Small intestine (tissue), 7 donors: ENCODE measurements at regions not wholly inside any gene's neighbourhood (a gene's known extent, or its start where the extent isn't known, plus 50 kb on each side); places are given as distances from the start of the nearest gene placed in this dataset.

Experiments used
- DNase-seq, 2 donors: peaks; one replicate each; pipeline versions ENCODE4 v3.0.0 to v3.0.0-alpha.2; 2013
- FAIRE-seq: peaks from 2 replicates; lab custom pipeline; 2012; peaks lifted over from hg19 to GRCh38; lab: Jason Lieb, UNC
- H3K27ac ChIP-seq, 3 donors: one replicate each; pipeline ENCODE4 v1.5.1; 2013; ENCODE audit warnings: low read length in 2 of 3, mild to moderate bottlenecking in 2 of 3, control low read depth in 1 of 3, inconsistent platforms in 1 of 3, low read depth in 1 of 3, moderate library complexity in 1 of 3
- H3K27me3 ChIP-seq, 3 donors: one replicate each; pipeline ENCODE4 v1.6.1; 2013; ENCODE audit warnings: low read length in 3 of 3, inconsistent platforms in 1 of 3; ENCODE audit not compliant: control insufficient read depth in 3 of 3, insufficient read depth in 3 of 3
- H3K36me3 ChIP-seq, 3 donors: one replicate each; pipeline ENCODE4 v1.6.1; 2013; ENCODE audit warnings: low read length in 3 of 3, inconsistent platforms in 1 of 3, low read depth in 1 of 3, mild to moderate bottlenecking in 1 of 3, moderate library complexity in 1 of 3; ENCODE audit not compliant: control insufficient read depth in 3 of 3, insufficient read depth in 2 of 3
- H3K4me1 ChIP-seq, 3 donors: one replicate each; pipeline ENCODE4 v1.6.1; 2013; ENCODE audit warnings: low read length in 2 of 3, inconsistent platforms in 1 of 3, low read depth in 1 of 3, mild to moderate bottlenecking in 1 of 3, moderate library complexity in 1 of 3; ENCODE audit not compliant: control insufficient read depth in 3 of 3, insufficient read depth in 2 of 3
- H3K4me3 ChIP-seq, 3 donors: one replicate each; pipeline ENCODE4 v1.5.1; 2013; ENCODE audit warnings: low read length in 3 of 3, control low read depth in 1 of 3, inconsistent platforms in 1 of 3, low read depth in 1 of 3, mild to moderate bottlenecking in 1 of 3, moderate library complexity in 1 of 3
- H3K9me3 ChIP-seq, 2 donors: one replicate each; pipeline ENCODE4 v1.6.1; 2013; ENCODE audit warnings: low read depth in 1 of 2, low read length in 1 of 2; ENCODE audit not compliant: control insufficient read depth in 2 of 2, insufficient read depth in 1 of 2
- WGBS, 3 donors: extraction: QIAGEN DNeasy Blood & Tissue Kit; methylation state at CpG; one replicate each; pipeline ENCODE4 v1.1.7; 2013; 5-methylcytosine and 5-hydroxymethylcytosine counted together
- donor health status: healthy with polysubstance abuse.
- donor health status: control.
- donor health status: control.
- donor health status: Bipolar disorder and iron deficiency.
- donor health status: healthy.

GRCh38 chr22:47552024-47552423, 789.6 kb downstream of the TBC1D22A start:
- no peaks in the 10 kb centered on the region for H3K9me3 ChIP-seq
- 57 to 75% (median 68%) methylated on average over 3 of the region's 3 CpGs for WGBS, 3 donors
- H3K27ac ChIP-seq, result no peak overlapping the region
- H3K4me3 ChIP-seq, result no peak overlapping the region
- DNase-seq (no peak), FAIRE-seq (no peak)
- no peaks in the 10 kb centered on the region for H3K4me1 ChIP-seq
- no peaks in the 10 kb centered on the region for H3K36me3 ChIP-seq
- no peaks in the 10 kb centered on the region for H3K27me3 ChIP-seq

GRCh38 chr22:47551431-47551775, 789.0 kb downstream of the TBC1D22A start:
- FAIRE-seq, result no peak
- H3K4me3 ChIP-seq, result no peak overlapping the region
- 79 to 85% (median 79%) methylated on average over 7 of the region's 7 CpGs for WGBS, 3 donors
- no peaks in the 10 kb centered on the region for H3K4me1 ChIP-seq
- no peak for DNase-seq
- H3K9me3 ChIP-seq, result peaks cover 0 to under 1% of the 10 kb centered on the region in 2 donors
- no peak overlapping the region for H3K27ac ChIP-seq
- no peaks in the 10 kb centered on the region for H3K27me3 ChIP-seq
- H3K36me3 ChIP-seq, result no peaks in the 10 kb centered on the region

GRCh38 chr22:47550524-47551430, 788.3 kb downstream of the TBC1D22A start:
- Histone ChIP-seq H3K36me3 (no peaks in the 10 kb centered on the region), H3K9me3 (peaks cover 0 to 2% of the 10 kb centered on the region in 2 donors), H3K27ac (no peak overlapping the region), H3K4me1 (no peaks in the 10 kb centered on the region), H3K27me3 (no peaks in the 10 kb centered on the region), H3K4me3 (no peak overlapping the region)
- no peak for FAIRE-seq
- DNase-seq, result no peak
- WGBS, 3 donors, result 63 to 68% (median 65%) methylated on average over 23 of the region's 23 CpGs

- no peak overlapping the region for H3K4me3 ChIP-seq
- H3K4me1 ChIP-seq, result no peaks in the 10 kb centered on the region
- H3K27me3 ChIP-seq, result no peaks in the 10 kb centered on the region
- DNase-seq, result no peak
- peaks cover 0 to 2% of the 10 kb centered on the region in 2 donors for H3K9me3 ChIP-seq
- H3K27ac ChIP-seq, result no peak overlapping the region
- no peaks in the 10 kb centered on the region for H3K36me3 ChIP-seq
- WGBS, 3 donors, result 64 to 79% (median 70%) methylated on average over 17 of the region's 17 CpGs
- no peak for FAIRE-seq
Observed at GRCh38 chr22:47549741-47550340, 787.4 kb downstream of the TBC1D22A start.

GRCh38 chr22:47548953-47549740, 786.7 kb downstream of the TBC1D22A start:
- H3K4me1 ChIP-seq, result no peaks in the 10 kb centered on the region
- whole genome bisulfite sequencing, 3 donors, result 64 to 85% (median 66%) methylated on average over 12 of the region's 12 CpGs
- peaks cover 0 to 2% of the 10 kb centered on the region in 2 donors for H3K9me3 ChIP-seq
- no peak overlapping the region for H3K4me3 ChIP-seq
- DNase-seq (no peak), FAIRE-seq (no peak)
- no peak overlapping the region for H3K27ac ChIP-seq
- no peaks in the 10 kb centered on the region for H3K36me3 ChIP-seq
- no peaks in the 10 kb centered on the region for H3K27me3 ChIP-seq

GRCh38 chr22:47547881-47548650, 785.6 kb downstream of the TBC1D22A start:
- H3K27me3 ChIP-seq, result no peaks in the 10 kb centered on the region
- WGBS, 3 donors, result 74 to 84% (median 75%) methylated on average over 20 of the region's 20 CpGs
- FAIRE-seq, result no peak

GRCh38 chr22:47547239-47547661, 784.8 kb downstream of the TBC1D22A start:
- no peaks in the 10 kb centered on the region for H3K27me3 ChIP-seq
- no peaks in the 10 kb centered on the region for H3K36me3 ChIP-seq
- DNase-seq (no peak), FAIRE-seq (no peak)
- H3K9me3 ChIP-seq, result peaks cover 0 to 4% of the 10 kb centered on the region in 2 donors
- no peaks in the 10 kb centered on the region for H3K4me1 ChIP-seq
- WGBS, 3 donors, result 71 to 75% (median 74%) methylated on average over 6 of the region's 6 CpGs
- H3K27ac ChIP-seq, result no peak overlapping the region
- H3K4me3 ChIP-seq, result no peak overlapping the region

More at GRCh38 chr22:47547881-47548650, 785.6 kb downstream of the TBC1D22A start:
- Histone ChIP-seq H3K9me3 (peaks cover 0 to 4% of the 10 kb centered on the region in 2 donors), H3K36me3 (no peaks in the 10 kb centered on the region), H3K27ac (no peak overlapping the region), H3K4me1 (no peaks in the 10 kb centered on the region), H3K4me3 (no peak overlapping the region)
- DNase-seq, result no peak
